ENCODE measurements at regions not wholly inside any gene's neighbourhood (a gene's known extent, or its start where the extent isn't known, plus 50 kb on each side); places are given as distances from the start of the nearest gene placed in this dataset.

- TF ChIP-seq POLR2AphosphoS2 (conservative IDR thresholded peaks at IDR 0.05; ENCODE audit: low read length), result no peak
Measured at GRCh38 chr2:60168247-60168646, 385.2 kb downstream of the BCL11A start (continued).

- no peak for DNase-seq (ENCODE audit: low read depth in 1 of 2, low spot score in 1 of 2)
- CTCF ChIA-PET, result interaction anchor here (1.1 kb wide), 1 partner anchor 614 kb away, joined by 3 read pairs; no protein-coding TSS in a partner anchor
- FAIRE-seq, result no peak
- POLR2A ChIA-PET, result no interaction called here
- Histone ChIP-seq H3K4me2 (no peak overlapping the region), H3K4me1 (no peaks in the 10 kb centered on the region), H3K4me3 (no peak overlapping the region), H3K27ac (no peak overlapping the region), H3K9me3 (no peaks in the 10 kb centered on the region)
- no peak for ATAC-seq
- TF ChIP-seq HOXB13 (CRISPR knock-in tag; IDR thresholded peaks at IDR 0.05; ENCODE audit: low read depth) (no peak), HMGXB4 (CRISPR knock-in tag; IDR thresholded peaks at IDR 0.05; ENCODE audit: borderline replicate concordance) (no peak), SREBF2 (IDR thresholded peaks at IDR 0.05) (no peak), NPAS2 (CRISPR knock-in tag; IDR thresholded peaks at IDR 0.05; ENCODE audit: borderline replicate concordance) (no peak), USF2 (IDR thresholded peaks at IDR 0.05) (no peak), REST (IDR thresholded peaks at IDR 0.05) (no peak), ZFP36 (IDR thresholded peaks at IDR 0.05; ENCODE audit: borderline replicate concordance, partially characterized antibody) (no peak), JUNB (IDR thresholded peaks at IDR 0.05) (no peak), EP300 (IDR thresholded peaks at IDR 0.05) (no peak), RARB (CRISPR knock-in tag; IDR thresholded peaks at IDR 0.05) (no peak), MAX (IDR thresholded peaks at IDR 0.05) (no peak), ZC3H11A (IDR thresholded peaks at IDR 0.05) (no peak), KDM1A (IDR thresholded peaks at IDR 0.05; ENCODE audit: low read depth) (no peak), EHMT2 (IDR thresholded peaks at IDR 0.05; ENCODE audit: low read depth) (no peak), ZSCAN20 (CRISPR knock-in tag; IDR thresholded peaks at IDR 0.05) (no peak), KDM5A (IDR thresholded peaks at IDR 0.05) (no peak), ZNF302 (CRISPR knock-in tag; IDR thresholded peaks at IDR 0.05) (no peak)
- 13% methylated on average over 4 of the region's 4 CpGs for WGBS (ENCODE audit: missing lambda C conversion rate)
Measured at GRCh38 chr2:60167089-60167488, 386.4 kb downstream of the BCL11A start.

GRCh38 chr2:60163691-60164090 is 389.8 kb downstream of the BCL11A start:
- no peak for FAIRE-seq
- H3K4me1 ChIP-seq, result no peaks in the 10 kb centered on the region
- no peak for TF ChIP-seq BCL3 (IDR thresholded peaks at IDR 0.05)
- TF ChIP-seq JUNB (IDR thresholded peaks at IDR 0.05), result no peak
- no peak for TF ChIP-seq NPAS2 (CRISPR knock-in tag; IDR thresholded peaks at IDR 0.05; ENCODE audit: borderline replicate concordance)
- TF ChIP-seq SREBF2 (IDR thresholded peaks at IDR 0.05), result no peak
- no peak for TF ChIP-seq TP53 (CRISPR knock-in tag; IDR thresholded peaks at IDR 0.05)
- no peak for TF ChIP-seq E2F6 (IDR thresholded peaks at IDR 0.05; ENCODE audit: borderline replicate concordance, low read depth)
- TF ChIP-seq JUN (IDR thresholded peaks at IDR 0.05), result no peak
- no peak for TF ChIP-seq FOXS1 (CRISPR knock-in tag; IDR thresholded peaks at IDR 0.05)
- TF ChIP-seq POLR2AphosphoS2 (conservative IDR thresholded peaks at IDR 0.05; ENCODE audit: low read length), result no peak
- no peak for TF ChIP-seq MAZ (IDR thresholded peaks at IDR 0.05; ENCODE audit: borderline replicate concordance, low read depth, low read length)
- TF ChIP-seq USF2 (IDR thresholded peaks at IDR 0.05), result no peak
- H3K4me3 ChIP-seq, result no peak overlapping the region
- no peak for DNase-seq (ENCODE audit: low read depth in 1 of 2, low spot score in 1 of 2)
- ATAC-seq, result no peak
- no peaks in the 10 kb centered on the region for H3K9me3 ChIP-seq
- ChIA-PET CTCF (interaction anchor here (0.8 kb wide), 1 partner anchor 11 kb away, joined by 3 read pairs; no protein-coding TSS in a partner anchor), POLR2A (no interaction called here)
- H3K27ac ChIP-seq, result no peak overlapping the region
- no peak overlapping the region for H3K4me2 ChIP-seq
- WGBS (ENCODE audit: missing lambda C conversion rate), result 22% methylated on average over 7 of the region's 7 CpGs

Data from A549 (cell line).